Type B pancreatic cell (in vitro differentiated cells): ENCODE measurements at regions not wholly inside any gene's neighbourhood (a gene's known extent, or its start where the extent isn't known, plus 50 kb on each side); places are given as distances from the start of the nearest gene placed in this dataset.

ENCODE experiments used
- DNase-seq: peaks from one replicate; pipeline ENCODE4 v3.0.0; 2021; ENCODE audit warnings: mixed read lengths; ENCODE audit not compliant: unreplicated experiment; ENCODE audit errors: extremely low spot score
- H3K27ac Mint-ChIP-seq: 2 replicates; pipeline ENCODE4 v1.8.0; 2021; ENCODE audit warnings: mild to moderate bottlenecking, mixed read lengths
- H3K27me3 Mint-ChIP-seq: 2 replicates; pipeline ENCODE4 v1.8.0; 2021; ENCODE audit warnings: mixed read lengths
- H3K36me3 Mint-ChIP-seq: 2 replicates; pipeline ENCODE4 v1.8.0; 2021; ENCODE audit warnings: mixed read lengths
- H3K4me1 Mint-ChIP-seq: one replicate; pipeline ENCODE4 v1.8.0; 2021; ENCODE audit warnings: mixed read lengths; ENCODE audit not compliant: unreplicated experiment
- H3K4me3 Mint-ChIP-seq: 2 replicates; pipeline ENCODE4 v1.8.0; 2021; ENCODE audit warnings: mild to moderate bottlenecking, mixed read lengths
- H3K9me3 Mint-ChIP-seq: 2 replicates; pipeline ENCODE4 v1.8.0; 2021; ENCODE audit warnings: mixed read lengths
- CTCF ChIP-seq: fragments of 200-600 bp; sonication (generic); conservative IDR thresholded peaks from 2 replicates; pipeline ENCODE4 v1.5.0; 2021; ENCODE audit warnings: antibody characterized with exemption, mild to moderate bottlenecking

DNA sequence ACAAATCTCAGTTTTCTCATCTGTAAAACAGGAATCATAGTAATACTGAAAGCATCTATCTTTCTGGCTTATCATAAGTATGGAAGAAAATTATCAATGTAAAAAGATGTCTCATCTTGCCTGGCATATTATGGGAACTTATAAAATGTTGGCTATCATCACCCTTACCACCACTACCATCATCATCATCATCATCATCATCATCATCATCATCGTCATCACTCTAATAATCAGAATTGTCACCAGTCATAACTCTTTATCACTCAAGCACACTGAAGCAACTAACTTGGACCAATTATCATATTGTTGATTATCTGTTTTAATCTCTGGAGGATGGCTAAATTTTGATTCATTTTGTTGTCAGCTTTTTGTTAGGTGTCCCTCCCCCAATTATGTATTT lies 825.4 kb downstream of the SORCS3 start:
- no peaks in the 10 kb centered on the region for H3K9me3 Mint-ChIP-seq
- no peaks in the 10 kb centered on the region for H3K4me1 Mint-ChIP-seq
- TF ChIP-seq CTCF = no peak
- H3K4me3 Mint-ChIP-seq = no peak overlapping the region
- DNase-seq = no peak
- H3K27ac Mint-ChIP-seq = no peak overlapping the region
- peaks cover 5% of the 10 kb centered on the region for H3K27me3 Mint-ChIP-seq
- no peaks in the 10 kb centered on the region for H3K36me3 Mint-ChIP-seq

DNA sequence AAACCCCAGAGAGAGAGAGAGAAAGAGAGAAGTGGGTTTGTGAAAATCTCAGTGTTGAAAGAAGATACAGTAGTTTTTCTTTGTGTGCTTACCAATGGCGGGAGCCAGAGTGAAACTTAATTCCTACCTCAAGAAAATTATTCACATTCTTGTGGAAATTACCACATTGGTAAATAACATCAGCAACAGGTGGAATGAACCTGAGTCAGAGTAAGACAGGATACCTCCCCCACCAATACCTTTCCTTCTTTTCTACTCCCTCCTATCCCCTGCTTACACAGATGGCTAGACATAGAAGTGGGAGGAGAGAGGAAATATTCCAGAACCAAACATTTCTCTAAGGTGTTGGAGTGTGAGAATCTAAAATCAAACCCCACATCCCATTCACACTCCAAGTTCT lies 793.9 kb downstream of the SORCS3 start:
- Mint-ChIP-seq H3K4me1 (no peaks in the 10 kb centered on the region), H3K27ac (no peak overlapping the region), H3K27me3 (peaks cover 4% of the 10 kb centered on the region), H3K36me3 (no peaks in the 10 kb centered on the region), H3K4me3 (no peak overlapping the region), H3K9me3 (no peaks in the 10 kb centered on the region)
- no peak for TF ChIP-seq CTCF
- DNase-seq = no peak

DNA sequence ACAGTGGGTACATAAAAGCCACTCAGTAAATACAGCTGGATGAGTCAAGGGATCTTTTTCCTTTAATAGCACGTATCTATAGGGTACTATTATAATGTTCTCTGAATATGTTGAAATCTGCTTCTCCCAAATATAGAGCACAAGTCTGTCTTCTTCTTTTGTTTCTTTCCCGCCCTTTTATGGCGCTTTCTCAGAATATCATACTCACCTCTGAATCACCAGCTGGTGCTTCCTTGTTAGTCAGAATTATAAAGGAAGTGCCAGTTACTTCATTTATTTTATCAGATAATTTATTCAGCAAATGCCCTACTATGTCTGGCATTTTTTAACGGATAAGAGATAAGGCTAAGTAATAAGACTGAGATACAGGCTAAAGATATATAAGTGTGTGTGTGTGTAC lies 772.9 kb downstream of the SORCS3 start:
- DNase-seq = no peak
- TF ChIP-seq CTCF = no peak
- Mint-ChIP-seq H3K9me3 (peaks cover 5% of the 10 kb centered on the region), H3K27me3 (no peaks in the 10 kb centered on the region), H3K4me3 (no peak overlapping the region), H3K4me1 (no peaks in the 10 kb centered on the region), H3K36me3 (no peaks in the 10 kb centered on the region), H3K27ac (no peak overlapping the region)

GRCh38 chr10:105409370-105409769 lies 768.3 kb downstream of the SORCS3 start:
- Mint-ChIP-seq H3K27ac (no peak overlapping the region), H3K9me3 (no peaks in the 10 kb centered on the region), H3K27me3 (no peaks in the 10 kb centered on the region), H3K4me1 (no peaks in the 10 kb centered on the region), H3K36me3 (no peaks in the 10 kb centered on the region), H3K4me3 (no peak overlapping the region)
- no peak for TF ChIP-seq CTCF
- no peak for DNase-seq

GRCh38 chr10:105406488-105406887 lies 765.4 kb downstream of the SORCS3 start:
- Mint-ChIP-seq H3K4me1 (no peaks in the 10 kb centered on the region), H3K36me3 (no peaks in the 10 kb centered on the region), H3K4me3 (no peak overlapping the region), H3K9me3 (no peaks in the 10 kb centered on the region), H3K27me3 (no peaks in the 10 kb centered on the region), H3K27ac (no peak overlapping the region)
- DNase-seq = no peak
- no peak for TF ChIP-seq CTCF

- peaks cover 17% of the 10 kb centered on the region for H3K27me3 Mint-ChIP-seq
- H3K27ac Mint-ChIP-seq = no peak overlapping the region
- no peak overlapping the region for H3K4me3 Mint-ChIP-seq
- no peaks in the 10 kb centered on the region for H3K4me1 Mint-ChIP-seq
- DNase-seq = no peak
- no peaks in the 10 kb centered on the region for H3K36me3 Mint-ChIP-seq
- H3K9me3 Mint-ChIP-seq = no peaks in the 10 kb centered on the region
- no peak for TF ChIP-seq CTCF
Observed at GRCh38 chr10:105398202-105398601, 757.1 kb downstream of the SORCS3 start.
